HCT116 (cell line): ENCODE measurements at regions not wholly inside any gene's neighbourhood (a gene's known extent, or its start where the extent isn't known, plus 50 kb on each side); places are given as distances from the start of the nearest gene placed in this dataset.

Experiments
- ATAC-seq: fragments of 200-7000 bp; cut with Tn5 transposase; 2 replicates; pipeline ENCODE4 v1.9.1; 2020; ENCODE audit warnings: mild to moderate bottlenecking, moderate library complexity
- BruUV-seq: library from RNA; stranded (reverse); fragments of 400-500 nt; replicated peaks from 2 replicates; lab custom pipeline; 2021; lab: Mats Ljungman, UMichigan
- CTCF ChIA-PET: fragments of 300-600 bp; sonication (Branson Sonifier 250); formaldehyde crosslinking; loops from one replicate; lab custom pipeline; 2021; ENCODE audit warnings: antibody characterized with exemption; lab: Charles Lee
- POLR2A ChIA-PET: fragments of 300-600, 350-600 bp; sonication (Branson Sonifier 250); formaldehyde crosslinking; loops from one replicate; lab custom pipeline; 2021; ENCODE audit warnings: antibody characterized with exemption; lab: Charles Lee
- RAD21 ChIA-PET, 2 experiments: fragments of 300-600 bp; sonication (Branson Sonifier 250); formaldehyde crosslinking; loops; one replicate each; lab custom pipeline; 2023; ENCODE audit warnings: low total read pairs in 2 of 2; ENCODE audit not compliant: uncharacterized antibody in 2 of 2, unreplicated experiment in 2 of 2, low non-redundant PET in 1 of 2; lab: Charles Lee
- DNase-seq: peaks from one replicate; pipeline ENCODE4 v3.0.0-alpha.2; 2010; ENCODE audit warnings: low read depth, low spot score
- H2AFZ ChIP-seq: fragments of 200-600 bp; shearing (Covaris generic), sonication (generic); 2 replicates; pipeline ENCODE4 v1.6.1; 2017; ENCODE audit warnings: low read depth, mixed run types, mixed read lengths, antibody characterized with exemption, low read length; ENCODE audit not compliant: poor library complexity, severe bottlenecking
- H3K27ac ChIP-seq: 2 replicates; pipeline ENCODE4 v1.5.1; 2012; ENCODE audit warnings: low read depth, low read length
- H3K27me3 ChIP-seq: fragments of 200-600 bp; sonication (generic); 2 replicates; pipeline ENCODE4 v1.6.1; 2016; ENCODE audit warnings: mixed run types, low read length, mixed read lengths; ENCODE audit not compliant: insufficient read depth
- H3K36me3 ChIP-seq, 2 experiments: fragments of 200-500 bp in 1 of 2; fragments of 200-600 bp in 1 of 2; sonication (Bioruptor generic) in 1 of 2; sonication (generic) in 1 of 2; 2 replicates each; pipeline versions ENCODE4 v1.5.1 to v1.6.1; 2014 to 2016; ENCODE audit warnings: low read length in 2 of 2, inconsistent platforms in 1 of 2, mixed read lengths in 1 of 2, mixed run types in 1 of 2; ENCODE audit not compliant: insufficient read depth in 2 of 2, control insufficient read depth in 1 of 2
- H3K4me1 ChIP-seq, 2 experiments: fragments of 200-600 bp in 1 of 2; sonication (generic) in 1 of 2; 2 replicates each; pipeline versions ENCODE4 v1.5.1 to v1.6.1; 2012 to 2017; ENCODE audit warnings: low read length in 2 of 2, inconsistent platforms in 1 of 2, mild to moderate bottlenecking in 1 of 2, mixed read lengths in 1 of 2, mixed run types in 1 of 2, moderate library complexity in 1 of 2; ENCODE audit not compliant: insufficient read depth in 2 of 2, control insufficient read depth in 1 of 2
- H3K4me2 ChIP-seq: fragments of 200-600 bp; sonication (generic); 2 replicates; pipeline ENCODE4 v1.6.1; 2017; ENCODE audit warnings: mixed run types, low read length, mixed read lengths
- H3K4me3 ChIP-seq, 2 experiments: fragments of 200-600 bp in 1 of 2; sonication (generic) in 1 of 2; replicated peaks in 1 of 2; 2 replicates each; pipeline ENCODE4 v1.5.1; 2011 to 2016; ENCODE audit warnings: low read length in 2 of 2, control low read depth in 1 of 2, low read depth in 1 of 2, mild to moderate bottlenecking in 1 of 2, mixed read lengths in 1 of 2, mixed run types in 1 of 2
- H3K79me2 ChIP-seq: fragments of 200-600 bp; sonication (generic); 2 replicates; pipeline ENCODE4 v1.6.1; 2017; ENCODE audit warnings: mild to moderate bottlenecking, mixed run types, low read length, moderate library complexity, mixed read lengths; ENCODE audit not compliant: insufficient read depth
- H3K9ac ChIP-seq: fragments of 200-600 bp; sonication (generic); 2 replicates; pipeline ENCODE4 v1.6.1; 2016; ENCODE audit warnings: low read length, mixed read lengths
- H3K9me2 ChIP-seq: fragments of 200-600 bp; sonication (generic), shearing (Covaris generic); 2 replicates; pipeline ENCODE4 v1.6.1; 2017; ENCODE audit warnings: mixed run types, mild to moderate bottlenecking, moderate library complexity; ENCODE audit not compliant: insufficient read depth
- H3K9me3 ChIP-seq, 2 experiments: fragments of 200-500 bp in 1 of 2; fragments of 200-600 bp in 1 of 2; sonication (Bioruptor generic) in 1 of 2; sonication (generic) in 1 of 2; 2 replicates each; pipeline ENCODE4 v1.6.1; 2014 to 2017; ENCODE audit warnings: low read length in 2 of 2, mixed read lengths in 2 of 2, inconsistent platforms in 1 of 2, low read depth in 1 of 2, mild to moderate bottlenecking in 1 of 2, mixed run types in 1 of 2, moderate library complexity in 1 of 2; ENCODE audit not compliant: control insufficient read depth in 1 of 2, insufficient read depth in 1 of 2
- H4K20me1 ChIP-seq: fragments of 200-600 bp; sonication (generic), shearing (Covaris generic); 2 replicates; pipeline ENCODE4 v1.6.1; 2017; ENCODE audit warnings: mixed run types, mild to moderate bottlenecking, moderate library complexity; ENCODE audit not compliant: insufficient read depth
- CBX3 ChIP-seq: IDR thresholded peaks from 2 replicates; pipeline ENCODE4 v1.6.1; 2012; ENCODE audit warnings: low read depth
- CEBPB ChIP-seq: IDR thresholded peaks from 2 replicates; pipeline ENCODE4 v1.6.1; 2012; ENCODE audit warnings: low read depth
- CTCF ChIP-seq, 3 experiments: fragments of 200-600 bp in 1 of 3; sonication (generic) in 1 of 3; IDR thresholded peaks in 2 of 3; conservative IDR thresholded peaks in 1 of 3; 2 replicates each; pipeline ENCODE4 v1.5.1; 2012 to 2017; ENCODE audit warnings: low read depth in 2 of 3, low read length in 2 of 3, antibody characterized with exemption in 1 of 3, borderline replicate concordance in 1 of 3, control low read depth in 1 of 3, mild to moderate bottlenecking in 1 of 3, mixed read lengths in 1 of 3, mixed run types in 1 of 3, moderate library complexity in 1 of 3; ENCODE audit not compliant: insufficient read depth in 1 of 3
- EGR1 ChIP-seq: IDR thresholded peaks from 2 replicates; pipeline ENCODE4 v1.6.1; 2012; ENCODE audit warnings: low read depth
- ELF1 ChIP-seq: IDR thresholded peaks from 2 replicates; pipeline ENCODE4 v1.6.1; 2012; ENCODE audit warnings: low read depth, borderline replicate concordance
- EZH2phosphoT487 ChIP-seq: fragments of 200-600 bp; IDR thresholded peaks from 2 replicates; pipeline ENCODE4 v1.6.1; 2018; ENCODE audit warnings: antibody characterized with exemption, borderline replicate concordance
- JUND ChIP-seq: IDR thresholded peaks from 2 replicates; pipeline ENCODE4 v1.6.1; 2012
- POLR2A ChIP-seq: IDR thresholded peaks from 2 replicates; pipeline ENCODE4 v1.7.0; 2011; ENCODE audit warnings: borderline replicate concordance; ENCODE audit not compliant: insufficient read depth, insufficient read length; ENCODE audit errors: extremely low read depth
- RAD21 ChIP-seq: IDR thresholded peaks from 2 replicates; pipeline ENCODE4 v1.6.1; 2012; ENCODE audit warnings: low read depth, mild to moderate bottlenecking
- SIN3A ChIP-seq: IDR thresholded peaks from 2 replicates; pipeline ENCODE4 v1.6.1; 2012; ENCODE audit warnings: low read depth
- SP1 ChIP-seq: IDR thresholded peaks from 2 replicates; pipeline ENCODE4 v1.6.1; 2012; ENCODE audit warnings: low read depth
- SRF ChIP-seq: IDR thresholded peaks from 2 replicates; pipeline ENCODE4 v1.6.1; 2012; ENCODE audit warnings: low read depth
- YY1 ChIP-seq: IDR thresholded peaks from 2 replicates; pipeline ENCODE4 v1.6.1; 2011; ENCODE audit warnings: low read length, low read depth, moderate library complexity, mild to moderate bottlenecking; ENCODE audit not compliant: insufficient replicate concordance; ENCODE audit errors: extremely low read depth
- ZFX ChIP-seq: fragments of 450-650 bp; IDR thresholded peaks from 2 replicates; pipeline ENCODE4 v1.6.1; 2017
- ZNF274 ChIP-seq: fragments of 200-500 bp; sonication (Bioruptor generic); IDR thresholded peaks from 2 replicates; pipeline ENCODE4 v1.6.1; 2014; ENCODE audit warnings: mild to moderate bottlenecking, low read depth, low read length, inconsistent platforms
- intact Hi-C: fragments of 100-400 bp; cut with micrococcal nuclease; formaldehyde crosslinking; loops from 2 replicates; pipeline ENCODE4 v1.10.0; 2022
- TF ChIP-seq, protein P1 (sequence below): IDR thresholded peaks from 2 replicates; pipeline ENCODE4 v1.6.1; 2012
- TF ChIP-seq, protein P2 (sequence below): IDR thresholded peaks from 2 replicates; pipeline ENCODE4 v1.6.1; 2012

DNA sequence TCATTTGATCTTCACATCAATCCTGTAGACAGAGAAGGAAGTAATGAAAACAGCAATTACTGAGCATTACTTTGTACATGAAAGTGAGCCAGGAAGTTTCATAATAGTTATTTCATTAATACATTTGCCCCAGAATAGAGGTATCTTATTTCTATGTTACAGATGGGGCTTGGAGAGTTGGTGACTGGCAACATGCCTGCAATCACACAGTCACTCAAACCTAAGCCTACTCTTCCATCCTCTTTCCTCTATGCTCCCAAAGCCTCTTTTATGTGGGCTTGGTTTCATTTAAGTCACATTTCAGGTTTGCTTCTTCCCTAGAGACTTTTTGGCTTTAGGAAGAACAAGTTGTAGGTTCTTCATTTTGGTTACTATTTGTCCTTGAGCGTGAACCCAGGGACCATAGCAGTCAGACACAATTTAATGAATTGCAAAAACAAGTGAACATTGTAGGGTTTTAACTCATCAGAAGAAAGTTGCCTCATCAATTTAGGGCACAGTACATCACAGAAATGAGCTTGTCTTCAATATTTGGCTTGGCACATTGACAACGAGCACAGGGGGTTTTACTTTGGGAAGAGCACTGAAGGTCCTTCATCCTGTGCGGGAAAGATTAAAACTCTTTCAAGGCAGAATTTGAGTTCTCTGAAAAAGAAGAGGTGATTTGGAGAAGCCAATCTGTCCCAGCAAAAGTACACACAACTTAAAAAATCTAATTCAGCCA lies 381.1 kb downstream of the TMEM38B start:
- Histone ChIP-seq H3K9me3 (no peaks in the 10 kb centered on the region), H2AFZ (no peak overlapping the region), H3K36me3 (no peaks in the 10 kb centered on the region), H3K4me2 (no peak overlapping the region), H3K27me3 (peaks cover 14% of the 10 kb centered on the region; the same call in 1 of the 2 replicates), H3K79me2 (no peaks in the 10 kb centered on the region), H4K20me1 (no peaks in the 10 kb centered on the region), H3K9ac (no peak overlapping the region), H3K9me2 (no peaks in the 10 kb centered on the region), H3K4me1 (no peaks in the 10 kb centered on the region), H3K4me3 (no peak overlapping the region), H3K27ac (no peak overlapping the region)
- no peak for TF ChIP-seq ZNF274
- TF ChIP-seq SP1: no peak
- no peak for TF ChIP-seq ZFX
- TF ChIP-seq, protein P1, sequence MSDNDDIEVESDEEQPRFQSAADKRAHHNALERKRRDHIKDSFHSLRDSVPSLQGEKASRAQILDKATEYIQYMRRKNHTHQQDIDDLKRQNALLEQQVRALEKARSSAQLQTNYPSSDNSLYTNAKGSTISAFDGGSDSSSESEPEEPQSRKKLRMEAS: no peak
- TF ChIP-seq POLR2A: no peak
- no peak for TF ChIP-seq CBX3
- TF ChIP-seq SRF: no peak
- ChIA-PET CTCF (no interaction called here), RAD21 (no interaction called here), POLR2A (no interaction called here)
- intact Hi-C loops: no loop called here
- DNase-seq (no peak), ATAC-seq (no peak)
- no TSS peak for BruUV-seq

DNA sequence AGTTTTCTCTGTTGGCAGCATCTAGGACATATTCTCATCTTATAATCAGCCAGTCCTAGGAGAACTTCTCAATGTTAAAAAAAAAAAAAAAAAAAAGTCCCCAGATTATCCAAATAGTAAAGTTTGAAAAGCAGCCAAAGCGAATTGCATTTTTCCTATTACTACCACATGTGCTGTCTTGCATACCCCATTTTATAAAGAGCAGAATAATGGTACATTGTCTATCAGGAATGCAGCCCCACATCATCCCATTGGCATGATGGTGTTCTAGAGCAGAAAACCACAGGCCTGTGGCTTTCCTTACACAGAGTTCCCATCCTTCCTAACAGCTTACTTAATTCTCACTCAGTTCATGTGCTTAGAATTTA lies 381.6 kb downstream of the TMEM38B start:
- H3K27ac ChIP-seq: no peak overlapping the region
- intact Hi-C loops: no loop called here
- ATAC-seq (no peak), DNase-seq (no peak)
- POLR2A ChIA-PET: no interaction called here
- no peaks in the 10 kb centered on the region for H3K9me3 ChIP-seq
- H3K27me3 ChIP-seq: peaks cover 18% of the 10 kb centered on the region
- RAD21 ChIA-PET: no interaction called here
- no peaks in the 10 kb centered on the region for H3K4me1 ChIP-seq
- H3K9me2 ChIP-seq: no peaks in the 10 kb centered on the region
- CTCF ChIA-PET: no interaction called here
- no TSS peak for BruUV-seq
- H3K4me3 ChIP-seq: no peak overlapping the region
- no peaks in the 10 kb centered on the region for H4K20me1 ChIP-seq
- H2AFZ ChIP-seq: no peak overlapping the region
- H3K79me2 ChIP-seq: no peaks in the 10 kb centered on the region
- no peaks in the 10 kb centered on the region for H3K36me3 ChIP-seq
- no peak overlapping the region for H3K9ac ChIP-seq
- no peak overlapping the region for H3K4me2 ChIP-seq
- no peak for TF ChIP-seq ELF1
- TF ChIP-seq JUND: no peak
- TF ChIP-seq CBX3: no peak
- TF ChIP-seq CTCF (IDR thresholded peaks at IDR 0.05 in 2 of 3, conservative IDR thresholded peaks at IDR 0.05 in 1 of 3; ENCODE audit: borderline replicate concordance in 1 of 3, insufficient read depth in 1 of 3, low read depth in 2 of 3, low read length in 2 of 3): no peak
- TF ChIP-seq, protein P2, sequence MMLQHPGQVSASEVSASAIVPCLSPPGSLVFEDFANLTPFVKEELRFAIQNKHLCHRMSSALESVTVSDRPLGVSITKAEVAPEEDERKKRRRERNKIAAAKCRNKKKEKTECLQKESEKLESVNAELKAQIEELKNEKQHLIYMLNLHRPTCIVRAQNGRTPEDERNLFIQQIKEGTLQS: no peak
- TF ChIP-seq ZNF274: no peak
- TF ChIP-seq CEBPB: no peak
- TF ChIP-seq RAD21: no peak
- no peak for TF ChIP-seq EZH2phosphoT487
- TF ChIP-seq SRF: no peak
- no peak for TF ChIP-seq POLR2A
- no peak for TF ChIP-seq EGR1
- no peak for TF ChIP-seq SIN3A
- no peak for TF ChIP-seq YY1
